ENCODE measurements at regions not wholly inside any gene's neighbourhood (a gene's known extent, or its start where the extent isn't known, plus 50 kb on each side); places are given as distances from the start of the nearest gene placed in this dataset.

GRCh38 chr10:128587689-128588088 is 461.5 kb upstream of the MKI67 start:
- H3K4me3 ChIP-seq (ENCODE audit: low read depth, low read length), result no peak overlapping the region
- TF ChIP-seq CTCF (IDR thresholded peaks at IDR 0.05; ENCODE audit: insufficient read depth, low read length), result no peak

GRCh38 chr10:128588402-128588801 is 462.2 kb upstream of the MKI67 start:
- H3K4me3 ChIP-seq (ENCODE audit: low read depth, low read length), result no peak overlapping the region
- DNase-seq (ENCODE audit: low read depth), result no peak
- TF ChIP-seq CTCF (IDR thresholded peaks at IDR 0.05; ENCODE audit: insufficient read depth, low read length), result no peak

More at GRCh38 chr10:128587689-128588088, 461.5 kb upstream of the MKI67 start:
- DNase-seq (ENCODE audit: low read depth), result no peak

- TF ChIP-seq CTCF (IDR thresholded peaks at IDR 0.05; ENCODE audit: insufficient read depth, low read length), result no peak
- DNase-seq (ENCODE audit: low read depth), result no peak
- H3K4me3 ChIP-seq (ENCODE audit: low read depth, low read length), result no peak overlapping the region
Measured at GRCh38 chr10:128594688-128595087, 468.5 kb upstream of the MKI67 start.

- TF ChIP-seq CTCF (IDR thresholded peaks at IDR 0.05; ENCODE audit: insufficient read depth, low read length), result no peak
- no peak for DNase-seq (ENCODE audit: low read depth)
- no peak overlapping the region for H3K4me3 ChIP-seq (ENCODE audit: low read depth, low read length)
Measured at GRCh38 chr10:128596906-128597305, 470.7 kb upstream of the MKI67 start.

GRCh38 chr10:128599030-128599429 is 472.8 kb upstream of the MKI67 start:
- no peak for TF ChIP-seq CTCF (IDR thresholded peaks at IDR 0.05; ENCODE audit: insufficient read depth, low read length)
- H3K4me3 ChIP-seq (ENCODE audit: low read depth, low read length), result no peak overlapping the region
- DNase-seq (ENCODE audit: low read depth), result no peak

DNA sequence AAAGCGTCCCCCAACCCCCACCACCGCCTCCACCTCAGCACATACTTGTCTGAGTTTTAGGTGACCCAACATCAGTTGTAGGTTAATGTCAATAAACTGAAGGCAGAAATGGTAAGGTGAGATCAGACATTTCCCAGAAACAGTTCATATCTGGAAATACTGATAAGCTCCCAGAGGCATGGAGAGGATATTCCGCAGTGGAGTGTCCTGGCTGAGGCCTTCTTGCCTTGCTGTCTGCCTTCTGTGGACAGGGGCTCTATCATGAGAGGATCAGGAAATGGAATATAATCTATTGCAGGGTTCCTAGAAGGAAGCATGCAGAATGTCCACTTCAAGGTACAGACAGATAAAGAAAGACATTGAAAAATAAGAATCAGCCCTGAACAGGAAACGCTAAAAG is 473.3 kb upstream of the MKI67 start:
- TF ChIP-seq CTCF (IDR thresholded peaks at IDR 0.05; ENCODE audit: insufficient read depth, low read length), result no peak

DNA sequence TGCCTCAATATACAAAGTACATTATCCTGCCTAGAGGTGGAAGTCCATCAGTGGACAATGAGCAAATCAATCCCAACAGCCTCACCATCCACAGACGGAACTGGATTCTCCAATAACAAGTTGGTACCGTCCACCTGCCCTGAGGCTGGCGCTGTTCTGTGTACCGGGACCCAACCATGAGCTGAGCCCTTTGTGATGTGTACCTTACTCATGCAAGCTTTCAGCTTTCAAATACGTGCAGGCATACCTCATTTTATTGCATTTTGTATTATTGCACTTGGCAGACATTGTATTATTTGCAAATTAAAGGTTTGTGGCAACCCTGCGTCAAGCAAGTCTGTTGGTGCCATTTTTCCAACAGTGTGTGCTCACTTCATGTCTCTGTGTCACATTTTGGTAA is 476.0 kb upstream of the MKI67 start:
- H3K4me3 ChIP-seq (ENCODE audit: low read depth, low read length), result no peak overlapping the region
- no peak for TF ChIP-seq CTCF (IDR thresholded peaks at IDR 0.05; ENCODE audit: insufficient read depth, low read length)
- no peak for DNase-seq (ENCODE audit: low read depth)

More for the DNA sequence above, 473.3 kb upstream of the MKI67 start:
- no peak for DNase-seq (ENCODE audit: low read depth)
- H3K4me3 ChIP-seq (ENCODE audit: low read depth, low read length), result no peak overlapping the region

Data from fibroblast of the aortic adventitia (primary cell).